ENCODE measurements at regions not wholly inside any gene's neighbourhood (a gene's known extent, or its start where the extent isn't known, plus 50 kb on each side); places are given as distances from the start of the nearest gene placed in this dataset.

DNA sequence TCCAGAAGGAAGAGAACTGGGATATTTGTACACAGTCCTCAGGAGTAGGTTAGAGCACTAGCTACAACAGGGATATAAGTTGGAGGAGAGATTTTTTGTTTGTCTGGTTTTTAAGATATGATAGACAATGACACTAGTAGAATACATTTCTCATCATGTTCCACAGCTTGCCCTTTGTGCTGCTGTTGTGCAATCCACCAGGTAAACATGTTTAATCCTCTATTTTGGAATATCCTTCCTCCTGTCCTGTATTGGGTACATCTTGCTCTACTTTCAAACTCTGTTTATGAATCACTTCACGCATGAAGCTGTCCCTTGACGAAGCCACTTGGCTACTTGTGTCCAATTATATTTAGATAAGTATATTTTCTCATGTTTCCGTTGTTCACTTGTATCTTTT, 153.6 kb upstream of the TENT5A start:
- H3K4me3 ChIP-seq (ENCODE audit: low read depth, low read length): no peak overlapping the region
- TF ChIP-seq, protein P1, sequence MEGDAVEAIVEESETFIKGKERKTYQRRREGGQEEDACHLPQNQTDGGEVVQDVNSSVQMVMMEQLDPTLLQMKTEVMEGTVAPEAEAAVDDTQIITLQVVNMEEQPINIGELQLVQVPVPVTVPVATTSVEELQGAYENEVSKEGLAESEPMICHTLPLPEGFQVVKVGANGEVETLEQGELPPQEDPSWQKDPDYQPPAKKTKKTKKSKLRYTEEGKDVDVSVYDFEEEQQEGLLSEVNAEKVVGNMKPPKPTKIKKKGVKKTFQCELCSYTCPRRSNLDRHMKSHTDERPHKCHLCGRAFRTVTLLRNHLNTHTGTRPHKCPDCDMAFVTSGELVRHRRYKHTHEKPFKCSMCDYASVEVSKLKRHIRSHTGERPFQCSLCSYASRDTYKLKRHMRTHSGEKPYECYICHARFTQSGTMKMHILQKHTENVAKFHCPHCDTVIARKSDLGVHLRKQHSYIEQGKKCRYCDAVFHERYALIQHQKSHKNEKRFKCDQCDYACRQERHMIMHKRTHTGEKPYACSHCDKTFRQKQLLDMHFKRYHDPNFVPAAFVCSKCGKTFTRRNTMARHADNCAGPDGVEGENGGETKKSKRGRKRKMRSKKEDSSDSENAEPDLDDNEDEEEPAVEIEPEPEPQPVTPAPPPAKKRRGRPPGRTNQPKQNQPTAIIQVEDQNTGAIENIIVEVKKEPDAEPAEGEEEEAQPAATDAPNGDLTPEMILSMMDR (IDR thresholded peaks at IDR 0.05; ENCODE audit: low read depth, low read length, missing control alignments): no peak
- DNase-seq (ENCODE audit: low read depth): no peak

DNA sequence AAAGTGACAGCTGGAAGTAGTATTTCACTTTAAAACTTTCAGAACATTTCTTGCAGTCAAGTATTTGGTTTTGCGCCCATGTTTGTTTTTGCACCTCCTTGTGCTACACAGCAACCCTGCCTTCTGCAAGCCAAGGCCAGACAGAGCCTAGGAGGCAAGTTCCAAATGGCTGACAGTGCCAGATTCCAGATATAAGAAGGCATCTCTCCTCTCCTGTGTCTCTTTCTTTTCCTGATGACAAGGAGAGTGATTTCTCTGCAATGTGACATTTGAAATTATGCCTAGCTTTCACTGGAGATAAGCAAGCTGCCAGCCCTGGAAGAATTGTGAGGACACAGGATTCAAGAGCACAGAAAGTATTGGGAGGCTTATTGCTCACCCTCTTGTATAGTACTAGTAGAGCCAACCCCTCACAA, 149.1 kb upstream of the TENT5A start:
- no peak overlapping the region for H3K4me3 ChIP-seq (ENCODE audit: low read depth, low read length)
- DNase-seq (ENCODE audit: low read depth): no peak

DNA sequence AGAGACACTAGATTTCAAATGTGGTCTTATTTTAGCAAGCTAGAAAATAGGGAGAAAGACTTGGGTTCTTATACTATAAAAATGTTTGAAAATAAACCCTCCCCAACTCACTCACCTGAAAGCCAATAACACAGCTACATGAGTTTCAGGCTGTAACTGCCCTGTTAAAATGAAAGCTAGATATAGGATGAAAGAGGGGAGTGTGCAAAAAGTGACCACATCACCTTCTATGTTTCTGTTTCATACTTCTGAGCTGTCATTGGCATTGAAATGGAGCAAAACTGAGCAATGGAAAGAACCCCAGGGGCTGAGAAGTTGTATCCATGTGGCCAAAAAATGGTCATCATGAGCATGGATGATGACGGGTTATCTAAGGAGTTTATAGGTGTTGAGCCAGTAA, 148.1 kb upstream of the TENT5A start:
- H3K4me3 ChIP-seq (ENCODE audit: low read depth, low read length): no peak overlapping the region
- TF ChIP-seq, protein P1 (IDR thresholded peaks at IDR 0.05; ENCODE audit: low read depth, low read length, missing control alignments): no peak
- no peak for DNase-seq (ENCODE audit: low read depth)

More for the DNA sequence above, 149.1 kb upstream of the TENT5A start:
- TF ChIP-seq, protein P1 (IDR thresholded peaks at IDR 0.05; ENCODE audit: low read depth, low read length, missing control alignments): no peak

- TF ChIP-seq, protein P1 (IDR thresholded peaks at IDR 0.05; ENCODE audit: low read depth, low read length, missing control alignments): no peak
- no peak for DNase-seq (ENCODE audit: low read depth)
These were observed 145.3 kb upstream of the TENT5A start for GRCh38 chr6:81897793-81898192.

DNA sequence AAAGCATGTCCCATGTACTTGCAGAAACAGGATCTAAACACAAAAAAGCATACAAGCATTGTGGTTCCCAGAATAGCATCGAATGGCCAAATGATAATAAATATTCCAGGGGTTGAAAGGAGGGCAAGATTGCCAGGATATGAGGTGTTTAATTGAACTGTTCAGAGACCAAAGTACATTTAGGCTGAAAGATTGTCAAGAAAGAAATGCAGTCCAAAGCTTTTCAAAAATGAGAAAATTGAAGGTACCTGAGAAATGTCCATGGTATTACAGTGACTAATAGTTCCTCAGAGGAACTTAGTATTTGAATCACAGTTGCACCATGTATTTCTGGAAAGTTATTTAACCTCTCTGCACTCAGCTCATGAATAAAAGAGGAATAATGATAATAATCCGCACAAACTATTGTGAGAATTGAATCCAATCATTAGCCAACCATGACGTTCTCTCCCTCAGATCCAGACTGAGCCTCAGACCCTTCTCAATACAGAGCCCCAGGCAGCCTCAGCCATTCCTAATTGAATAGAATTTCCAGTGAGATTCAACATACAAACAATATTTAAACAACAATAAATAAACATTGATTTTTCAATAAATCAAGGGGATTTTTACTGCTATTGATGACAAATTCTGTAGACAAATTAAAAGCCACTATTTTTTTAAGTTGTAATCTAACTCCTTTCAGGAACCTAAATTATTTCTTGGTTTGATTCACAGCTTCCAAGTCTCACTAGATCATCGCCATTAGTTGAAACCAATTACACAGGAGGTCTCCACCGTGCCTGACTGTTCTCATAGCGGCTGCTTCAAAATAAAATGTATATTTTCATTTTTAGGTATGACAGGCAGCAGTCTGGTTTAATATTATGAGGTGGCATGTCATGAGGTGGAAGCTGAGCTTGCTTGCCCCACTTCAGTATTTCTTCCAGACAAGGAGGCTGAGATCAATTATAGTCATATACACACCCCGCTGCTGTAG, 144.3 kb upstream of the TENT5A start:
- no peak overlapping the region for H3K4me3 ChIP-seq (ENCODE audit: low read depth, low read length)
- no peak for DNase-seq (ENCODE audit: low read depth)
- TF ChIP-seq, protein P1 (IDR thresholded peaks at IDR 0.05; ENCODE audit: low read depth, low read length, missing control alignments): no peak

More at GRCh38 chr6:81897793-81898192, 145.3 kb upstream of the TENT5A start:
- no peak overlapping the region for H3K4me3 ChIP-seq (ENCODE audit: low read depth, low read length)

- TF ChIP-seq, protein P1 (IDR thresholded peaks at IDR 0.05; ENCODE audit: low read depth, low read length, missing control alignments): no peak
- no peak for DNase-seq (ENCODE audit: low read depth)
- H3K4me3 ChIP-seq (ENCODE audit: low read depth, low read length): no peak overlapping the region
These were observed 143.2 kb upstream of the TENT5A start for GRCh38 chr6:81895511-81896185.
